OCI-LY7 (cell line): ENCODE measurements at regions not wholly inside any gene's neighbourhood (a gene's known extent, or its start where the extent isn't known, plus 50 kb on each side); places are given as distances from the start of the nearest gene placed in this dataset.
"Not testable (repeated sequence)": the region's sequence is repeated elsewhere in the genome, so short reads cannot be mapped to it uniquely, and the experiment has no call there.

ENCODE experiments used
- BruUV-seq: library from RNA; stranded (reverse); fragments of 400-500 nt; replicated peaks from 2 replicates; lab custom pipeline; 2021; lab: Mats Ljungman, UMichigan
- CTCF ChIA-PET: fragments of 300-600 bp; sonication (Branson Sonifier 250); formaldehyde crosslinking; loops from one replicate; lab custom pipeline; 2022; ENCODE audit warnings: antibody characterized with exemption; ENCODE audit not compliant: unreplicated experiment; lab: Charles Lee
- POLR2A ChIA-PET: fragments of 300-600 bp; sonication (Branson Sonifier 250); formaldehyde crosslinking; loops from one replicate; lab custom pipeline; 2022; ENCODE audit warnings: antibody characterized with exemption; lab: Charles Lee
- DNase-seq: peaks from one replicate; pipeline ENCODE4 v3.0.0-alpha.2; 2015; ENCODE audit warnings: low spot score
- H2AFZ ChIP-seq: fragments of 200-600 bp; sonication (generic), shearing (Covaris generic); 2 replicates; pipeline ENCODE4 v1.6.1; 2014; ENCODE audit warnings: mild to moderate bottlenecking, antibody characterized with exemption, low read length, moderate library complexity
- H3K27ac ChIP-seq: fragments of 200-600 bp; sonication (generic); 2 replicates; pipeline ENCODE4 v1.5.1; 2014; ENCODE audit warnings: mixed run types, low read depth, mild to moderate bottlenecking, moderate library complexity, low read length, inconsistent platforms; ENCODE audit not compliant: poor library complexity, severe bottlenecking
- H3K36me3 ChIP-seq: fragments of 200-600 bp; sonication (generic); 2 replicates; pipeline ENCODE4 v1.6.1; 2014; ENCODE audit warnings: mild to moderate bottlenecking, antibody characterized with exemption, low read length, moderate library complexity, mixed read lengths; ENCODE audit not compliant: insufficient read depth
- H3K4me1 ChIP-seq: fragments of 200-600 bp; sonication (generic); 2 replicates; pipeline ENCODE4 v1.5.1; 2014; ENCODE audit warnings: mild to moderate bottlenecking, low read length; ENCODE audit not compliant: insufficient read depth, poor library complexity, severe bottlenecking
- H3K4me2 ChIP-seq: fragments of 200-600 bp; sonication (generic); 2 replicates; pipeline ENCODE4 v1.6.1; 2014; ENCODE audit warnings: mild to moderate bottlenecking, low read length
- H3K4me3 ChIP-seq: fragments of 200-600 bp; sonication (generic); 2 replicates; pipeline ENCODE4 v1.5.1; 2014; ENCODE audit warnings: mild to moderate bottlenecking, low read depth, low read length; ENCODE audit not compliant: poor library complexity, severe bottlenecking
- H3K79me2 ChIP-seq: fragments of 200-600 bp; sonication (generic); 2 replicates; pipeline ENCODE4 v1.6.1; 2016; ENCODE audit warnings: low read depth, mild to moderate bottlenecking, low read length, moderate library complexity, mixed read lengths; ENCODE audit not compliant: insufficient read depth
- H3K9me2 ChIP-seq: fragments of 200-600 bp; sonication (generic); 2 replicates; pipeline ENCODE4 v1.6.1; 2016; ENCODE audit warnings: mild to moderate bottlenecking, low read length, mixed read lengths; ENCODE audit not compliant: insufficient read depth
- H3K9me3 ChIP-seq: fragments of 200-600 bp; sonication (generic); 2 replicates; pipeline ENCODE4 v1.6.1; 2014; ENCODE audit warnings: mild to moderate bottlenecking, mixed run types, low read length, mixed read lengths
- H4K20me1 ChIP-seq: fragments of 200-600 bp; sonication (generic); 2 replicates; pipeline ENCODE4 v1.6.1; 2014; ENCODE audit warnings: mild to moderate bottlenecking, antibody characterized with exemption, low read length, moderate library complexity, mixed read lengths; ENCODE audit not compliant: insufficient read depth
- CTCF ChIP-seq: fragments of 200-600 bp; sonication (generic); conservative IDR thresholded peaks from 2 replicates; pipeline ENCODE4 v1.5.1; 2014; ENCODE audit warnings: mild to moderate bottlenecking, antibody characterized with exemption, low read length, moderate library complexity, mixed read lengths
- EZH2phosphoT487 ChIP-seq: fragments of 200-600 bp; sonication (generic); IDR thresholded peaks from 2 replicates; pipeline ENCODE4 v1.6.1; 2018; ENCODE audit warnings: low read depth, borderline replicate concordance, mild to moderate bottlenecking, mixed run types, antibody characterized with exemption, low read length, moderate library complexity, mixed read lengths
- intact Hi-C: fragments of 100-400 bp; cut with micrococcal nuclease; formaldehyde crosslinking; loops from one replicate; pipeline ENCODE4 v1.10.0; 2022; ENCODE audit not compliant: unreplicated experiment

- Histone ChIP-seq H3K36me3 (no peaks in the 10 kb centered on the region), H2AFZ (no peak overlapping the region), H4K20me1 (no peaks in the 10 kb centered on the region), H3K9me2 (no peaks in the 10 kb centered on the region), H3K4me3 (no peak overlapping the region), H3K4me1 (no peaks in the 10 kb centered on the region), H3K79me2 (no peaks in the 10 kb centered on the region), H3K9me3 (no peaks in the 10 kb centered on the region), H3K4me2 (no peak overlapping the region), H3K27ac (no peak overlapping the region)
- ChIA-PET CTCF (no interaction called here), POLR2A (no interaction called here)
- no peak for DNase-seq
- no peak for TF ChIP-seq CTCF
- no TSS peak for BruUV-seq
- intact Hi-C loops = loop anchor here (10.0 kb wide), 1 partner anchor 1217 kb away; no protein-coding TSS in a partner anchor
Measured at GRCh38 chr5:18397891-18398290, 763.6 kb downstream of the TAF11L14 start.

- BruUV-seq, H3K9me3 ChIP-seq, H3K79me2 ChIP-seq, DNase-seq, H3K36me3 ChIP-seq, CTCF ChIA-PET, H4K20me1 ChIP-seq, H2AFZ ChIP-seq, H3K4me1 ChIP-seq, H3K9me2 ChIP-seq, H3K4me2 ChIP-seq, H3K27ac ChIP-seq, H3K4me3 ChIP-seq: not testable (repeated sequence)
- POLR2A ChIA-PET = interaction anchor here (0.7 kb wide), 1 partner anchor 12 kb away, joined by 4 read pairs; no protein-coding TSS in a partner anchor
- intact Hi-C loops = loop anchor here (10.0 kb wide), 1 partner anchor 1215 kb away; no protein-coding TSS in a partner anchor
Measured at GRCh38 chr5:18399461-18400327, 765.4 kb downstream of the TAF11L14 start.

- no peak overlapping the region for H3K4me2 ChIP-seq
- H3K27ac ChIP-seq = no peak overlapping the region
- CTCF ChIA-PET = no interaction called here
- POLR2A ChIA-PET = interaction anchor here (0.7 kb wide), 1 partner anchor 328 kb away, joined by 3 read pairs; no protein-coding TSS in a partner anchor
- no TSS peak for BruUV-seq
- H3K9me3 ChIP-seq = no peaks in the 10 kb centered on the region
- H2AFZ ChIP-seq = no peak overlapping the region
- intact Hi-C loops = no loop called here
- no peak for DNase-seq
- H4K20me1 ChIP-seq = no peaks in the 10 kb centered on the region
- no peak for TF ChIP-seq EZH2phosphoT487
- TF ChIP-seq CTCF = no peak
- H3K36me3 ChIP-seq = no peaks in the 10 kb centered on the region
- H3K4me3 ChIP-seq = no peak overlapping the region
- H3K9me2 ChIP-seq = no peaks in the 10 kb centered on the region
- H3K79me2 ChIP-seq = no peaks in the 10 kb centered on the region
- H3K4me1 ChIP-seq = no peaks in the 10 kb centered on the region
Measured at GRCh38 chr5:18403141-18403540, 768.9 kb downstream of the TAF11L14 start.
